ENCODE measurements at regions not wholly inside any gene's neighbourhood (a gene's known extent, or its start where the extent isn't known, plus 50 kb on each side); places are given as distances from the start of the nearest gene placed in this dataset.

DNA sequence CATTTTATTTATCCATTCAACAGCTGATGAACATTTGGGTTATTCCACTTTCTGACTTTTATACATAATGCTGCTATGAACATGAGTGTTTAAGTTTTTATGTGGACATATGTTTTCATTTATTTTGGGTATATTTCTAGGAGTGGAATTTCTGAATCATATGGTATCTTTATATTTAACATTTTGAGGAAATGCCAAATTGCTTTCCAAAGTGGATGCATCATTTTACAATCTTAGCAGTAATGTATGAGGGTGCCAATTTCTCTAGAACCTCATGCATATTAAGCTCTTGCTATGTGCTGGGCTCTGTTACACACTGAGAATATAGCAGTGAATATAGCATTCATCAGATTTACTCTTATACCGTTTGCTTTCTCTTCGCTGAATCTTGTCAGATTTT is 983.7 kb downstream of the STIM2 start:
- no peak for DNase-seq (ENCODE audit: low read depth)

DNA sequence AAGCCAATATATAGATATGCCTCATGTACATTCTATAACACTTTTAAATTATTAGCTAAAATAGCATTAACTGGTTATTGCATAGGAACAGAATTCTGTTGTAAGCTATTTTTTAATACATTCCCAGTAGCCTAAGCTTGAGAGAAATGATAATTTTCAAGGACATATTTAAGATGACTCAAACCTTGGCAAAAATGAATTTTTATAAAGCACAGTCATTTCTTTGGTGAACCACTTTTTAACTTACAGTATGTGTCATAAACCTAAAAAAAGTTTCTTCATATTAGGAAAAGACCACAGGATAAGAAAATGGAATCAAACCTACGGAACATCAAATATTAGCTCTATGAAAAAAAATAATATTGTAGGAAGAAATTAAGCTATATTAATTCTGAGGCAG is 986.3 kb downstream of the STIM2 start:
- no peak for DNase-seq (ENCODE audit: low read depth)

DNA sequence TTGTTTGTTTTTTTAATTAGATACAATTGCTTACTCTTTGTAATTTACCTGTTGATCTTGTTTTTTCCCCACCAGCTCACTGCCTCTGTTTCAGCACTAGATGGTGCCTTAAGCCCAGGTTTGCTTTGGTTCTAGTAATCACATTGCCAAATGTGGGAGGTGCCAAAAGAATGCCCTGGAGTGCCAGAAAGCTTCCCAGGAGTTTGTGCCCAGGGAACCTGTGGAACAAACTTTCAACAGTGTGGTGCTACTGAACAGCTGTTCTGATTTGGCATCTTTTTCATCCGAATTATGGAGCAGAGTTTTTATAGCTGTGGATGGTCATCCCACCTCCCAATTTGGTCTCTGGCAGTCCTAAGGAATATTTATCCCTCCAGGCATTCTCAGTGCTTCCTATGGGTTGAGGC is 1000.7 kb downstream of the STIM2 start:
- peak; percentile 40 for DNase-seq (ENCODE audit: low read depth)

DNA sequence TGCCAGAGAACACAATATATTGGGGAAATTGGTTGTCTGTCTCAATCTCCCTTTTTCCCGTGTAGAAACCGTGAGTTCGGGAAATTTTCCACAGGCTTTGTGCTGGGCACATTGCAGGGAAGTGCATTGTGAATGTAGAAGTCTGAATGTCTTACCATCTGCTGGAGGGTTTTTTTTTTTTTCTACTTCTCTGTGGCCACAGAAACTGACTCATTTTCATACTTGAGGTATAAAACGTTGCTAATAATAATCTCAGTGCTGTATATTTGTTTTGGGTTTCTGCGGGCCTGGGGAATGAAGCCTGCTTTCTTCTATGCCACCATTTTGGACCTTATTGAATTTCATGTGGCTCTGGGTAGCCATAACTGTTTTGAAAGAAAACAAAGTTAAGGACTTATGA is 1001.2 kb downstream of the STIM2 start:
- DNase-seq (ENCODE audit: low read depth), result peak; percentile 1

GRCh38 chr4:27873596-27873995 is 1013.0 kb downstream of the STIM2 start:
- DNase-seq (ENCODE audit: low read depth), result no peak

DNA sequence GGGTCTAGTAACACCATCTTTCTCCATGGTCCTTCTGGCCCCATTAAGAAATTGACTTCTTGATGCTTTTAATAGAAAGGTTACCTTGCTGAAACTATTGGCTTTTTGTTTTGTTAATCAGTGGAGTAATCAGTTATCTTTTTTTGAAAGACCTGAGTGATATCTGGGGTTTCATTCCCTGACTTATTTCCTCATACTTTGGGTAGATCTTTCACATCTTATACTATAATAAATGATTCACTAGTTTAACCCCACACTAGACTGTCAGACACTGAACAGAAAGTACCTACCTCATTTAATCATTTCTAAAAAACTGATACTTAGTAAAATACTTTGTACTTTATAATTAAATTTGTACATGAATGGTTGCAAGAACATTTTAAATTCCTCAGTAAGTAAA is 1021.1 kb downstream of the STIM2 start:
- DNase-seq (ENCODE audit: low read depth), result no peak

- no peak for DNase-seq (ENCODE audit: low read depth)
Observed at GRCh38 chr4:27886120-27886519, 1025.5 kb downstream of the STIM2 start.

GRCh38 chr4:27887646-27888045 is 1027.0 kb downstream of the STIM2 start:
- DNase-seq (ENCODE audit: low read depth), result no peak

GRCh38 chr4:27888505-27888904 is 1027.9 kb downstream of the STIM2 start:
- no peak for DNase-seq (ENCODE audit: low read depth)

DNA sequence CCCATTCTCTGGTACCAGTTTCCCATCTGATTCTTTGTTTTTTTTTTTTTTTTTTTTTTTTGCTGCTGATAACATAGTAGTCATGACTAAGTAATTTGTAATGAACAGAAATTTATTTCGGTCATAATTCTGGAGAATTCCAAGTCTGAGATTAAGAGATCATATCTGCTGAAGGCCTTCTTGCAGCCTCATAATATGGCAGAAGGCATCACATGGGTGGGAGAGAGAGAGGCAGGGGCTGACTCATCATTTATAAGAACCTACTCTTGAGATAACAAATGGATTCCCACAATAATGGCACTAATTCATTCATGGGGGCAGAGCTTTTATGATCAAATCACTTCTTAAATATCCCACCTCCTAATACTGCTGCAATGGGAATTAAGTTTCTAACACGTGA is 1034.3 kb downstream of the STIM2 start:
- no peak for DNase-seq (ENCODE audit: low read depth)

- no peak for DNase-seq (ENCODE audit: low read depth)
Observed at GRCh38 chr4:27908356-27908755, 1047.7 kb downstream of the STIM2 start.

DNA sequence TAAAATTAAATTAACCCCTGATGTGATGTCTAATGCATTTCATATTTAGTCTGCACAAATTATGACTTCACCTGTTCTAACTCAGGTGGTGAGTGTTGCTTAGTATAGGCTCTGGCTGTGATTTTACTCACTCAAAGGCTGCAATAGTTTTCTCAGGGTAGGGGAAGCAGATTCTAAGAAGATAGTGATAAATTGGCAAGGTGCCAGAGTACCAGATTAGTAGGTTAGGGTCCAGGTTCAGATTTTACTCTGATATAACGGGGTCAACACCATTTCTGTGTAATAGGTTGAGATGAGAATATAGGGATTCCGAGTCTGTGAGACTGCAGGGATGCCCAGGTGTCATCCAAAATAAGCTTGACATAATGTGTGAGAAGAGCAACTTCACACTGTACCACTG is 1049.6 kb downstream of the STIM2 start:
- no peak for DNase-seq (ENCODE audit: low read depth)

- DNase-seq (ENCODE audit: low read depth), result no peak
Observed at GRCh38 chr4:27911047-27911446, 1050.4 kb downstream of the STIM2 start.

- no peak for DNase-seq (ENCODE audit: low read depth)
Observed at GRCh38 chr4:27913738-27914137, 1053.1 kb downstream of the STIM2 start.

GRCh38 chr4:27915822-27916221 is 1055.2 kb downstream of the STIM2 start:
- DNase-seq (ENCODE audit: low read depth), result no peak

DNA sequence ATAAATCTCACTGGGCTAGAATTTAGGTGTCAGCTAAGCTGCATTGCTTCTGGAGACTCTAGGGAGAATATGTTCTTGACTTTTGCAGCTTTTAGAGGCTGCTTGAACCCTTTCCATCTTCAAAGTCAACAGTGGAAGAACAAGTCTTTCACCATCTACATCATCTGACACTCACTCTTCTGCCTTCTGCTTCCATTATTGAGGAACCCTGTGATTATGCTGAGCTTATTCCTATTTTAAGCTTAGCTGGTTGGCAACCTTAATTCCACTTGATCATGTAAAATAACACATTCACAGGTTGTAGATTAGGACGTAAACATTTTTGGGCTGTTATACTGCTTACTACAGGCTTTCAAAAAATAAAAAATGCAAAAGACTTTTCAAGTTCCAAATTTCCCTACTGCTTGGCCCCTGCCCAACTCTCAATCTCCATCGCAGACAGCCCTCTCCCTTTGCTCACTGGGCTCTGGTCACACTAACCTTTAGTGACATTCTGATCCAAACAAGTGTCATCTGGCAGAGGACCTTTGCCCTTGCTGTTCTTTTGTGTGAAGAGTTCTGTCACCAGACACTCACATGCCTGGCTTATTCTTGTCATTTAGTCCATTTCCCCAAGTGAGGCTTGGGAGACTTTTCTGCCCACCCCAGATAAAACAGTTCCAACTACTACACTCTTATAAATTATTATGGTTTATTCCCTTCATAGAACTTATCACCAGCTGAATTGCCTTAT is 1056.0 kb downstream of the STIM2 start:
- DNase-seq (ENCODE audit: low read depth), result no peak

DNA sequence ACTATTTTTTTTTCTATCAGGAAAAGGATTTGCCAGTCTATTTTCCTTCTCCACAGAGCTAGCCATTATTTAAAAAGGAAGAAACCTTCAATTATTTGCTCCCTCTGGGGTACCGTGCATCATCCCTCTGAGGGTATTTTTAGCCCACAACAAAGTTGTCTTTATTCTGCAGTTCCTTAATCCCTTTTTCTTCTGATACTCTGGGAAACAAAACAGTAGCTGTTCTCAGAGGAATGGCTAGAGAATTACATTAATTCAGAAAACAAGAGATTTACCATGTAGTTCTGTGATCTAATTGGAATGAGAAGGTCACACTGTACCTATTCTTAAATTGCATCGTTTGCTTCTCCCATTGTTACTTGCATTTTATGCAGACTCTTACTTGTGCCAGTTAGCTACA is 1056.7 kb downstream of the STIM2 start:
- no peak for DNase-seq (ENCODE audit: low read depth)

- peak; percentile 9 for DNase-seq (ENCODE audit: low read depth)
Observed at GRCh38 chr4:27921231-27921630, 1060.6 kb downstream of the STIM2 start.

DNA sequence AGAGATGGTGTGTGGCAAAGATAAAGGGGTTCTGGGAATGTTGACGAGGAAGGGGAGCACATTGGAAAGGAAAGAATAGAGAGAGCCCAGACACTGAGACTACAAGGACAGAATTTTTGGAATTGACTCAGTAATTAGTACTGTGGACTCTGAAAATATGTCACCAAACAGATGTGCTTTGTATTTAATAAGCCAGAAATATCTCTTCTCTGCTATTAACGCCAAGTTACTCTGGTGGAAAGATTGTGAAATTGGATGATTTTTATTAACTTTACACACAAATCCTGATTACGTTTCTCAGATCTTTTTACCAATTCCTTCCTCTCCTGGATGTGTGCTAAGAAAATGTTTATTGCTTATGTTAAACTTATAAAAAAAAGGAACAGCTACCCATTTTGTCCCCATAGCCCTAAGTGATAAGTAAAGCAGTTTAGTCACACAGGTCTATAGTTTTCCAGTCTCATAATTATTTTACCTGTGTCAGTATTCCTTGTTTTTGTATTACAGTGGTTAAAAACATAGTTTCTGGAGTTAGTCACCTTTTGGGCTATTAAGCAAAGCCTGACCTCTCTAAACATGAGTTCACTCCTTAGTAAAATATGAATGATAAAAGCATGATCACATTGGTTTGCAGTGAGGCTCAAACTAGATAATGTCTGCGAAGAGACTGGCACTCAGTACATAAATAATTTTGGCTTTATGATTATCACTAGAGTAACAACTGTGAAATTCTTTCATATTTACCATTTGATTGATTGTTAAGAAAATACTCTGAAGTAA is 1068.3 kb downstream of the STIM2 start:
- no peak for DNase-seq (ENCODE audit: low read depth)

DNA sequence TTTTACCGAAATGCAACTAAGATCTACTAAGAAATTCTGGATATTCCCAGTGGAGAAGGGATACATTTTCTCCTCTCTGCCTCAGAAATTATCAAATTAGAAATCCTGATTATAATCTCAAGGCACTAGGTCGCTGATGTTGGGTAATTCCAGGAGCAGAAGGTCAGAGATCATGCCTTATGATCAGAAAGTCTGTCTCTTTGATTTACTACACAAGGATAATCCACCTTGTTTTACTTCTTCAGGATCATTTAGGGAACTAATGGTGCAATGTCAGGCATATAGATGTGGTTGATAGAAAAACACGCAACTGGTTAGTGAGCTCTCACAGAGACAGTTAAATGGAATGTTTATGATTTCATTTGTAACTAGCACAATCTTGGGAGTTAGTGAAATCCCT is 1069.7 kb downstream of the STIM2 start:
- DNase-seq (ENCODE audit: low read depth), result no peak

GRCh38 chr4:27930976-27931375 is 1070.3 kb downstream of the STIM2 start:
- DNase-seq (ENCODE audit: low read depth), result no peak

- no peak for DNase-seq (ENCODE audit: low read depth)
Observed at GRCh38 chr4:27931584-27931983, 1070.9 kb downstream of the STIM2 start.

GRCh38 chr4:27934871-27935270 is 1074.2 kb downstream of the STIM2 start:
- DNase-seq (ENCODE audit: low read depth), result no peak
